ENCODE measurements at regions not wholly inside any gene's neighbourhood (a gene's known extent, or its start where the extent isn't known, plus 50 kb on each side); places are given as distances from the start of the nearest gene placed in this dataset.

- no peak for TF ChIP-seq ZNF462 (CRISPR knock-in tag; IDR thresholded peaks at IDR 0.05)
- TF ChIP-seq ZNF114 (CRISPR knock-in tag; IDR thresholded peaks at IDR 0.05): no peak
- no peak for TF ChIP-seq CREB1 (CRISPR knock-in tag; IDR thresholded peaks at IDR 0.05; ENCODE audit: low read depth)
- no peak for TF ChIP-seq ETS1 (IDR thresholded peaks at IDR 0.05)
- TF ChIP-seq EZH2 (IDR thresholded peaks at IDR 0.05; ENCODE audit: low read depth, unreplicated experiment): no peak
These were observed 276.2 kb downstream of the BRD1 start (continued) for GRCh38 chr22:49551446-49551845.

GRCh38 chr22:49550766-49551362 is 276.8 kb downstream of the BRD1 start:
- Histone ChIP-seq H3K4me2 (no peak overlapping the region), H3K36me3 (ENCODE audit: insufficient read depth) (no peaks in the 10 kb centered on the region), H3K27ac (ENCODE audit: low read depth) (no peak overlapping the region), H3K9me2 (ENCODE audit: insufficient read depth) (no peaks in the 10 kb centered on the region), H3K79me2 (replicated peaks; ENCODE audit: insufficient read depth) (no peaks in the 10 kb centered on the region), H3K4me3 (no peak overlapping the region), H2AFZ (no peak overlapping the region), H3K27me3 (ENCODE audit: insufficient read depth) (no peaks in the 10 kb centered on the region), H4K20me1 (replicated peaks; ENCODE audit: insufficient read depth) (no peaks in the 10 kb centered on the region), H3K4me1 (ENCODE audit: insufficient read depth) (no peaks in the 10 kb centered on the region), H3F3A (replicated peaks; ENCODE audit: low read depth) (no peaks in the 10 kb centered on the region)
- ATAC-seq (no peak), DNase-seq (ENCODE audit: low spot score) (no peak)
- peaks cover 12% of the 10 kb centered on the region for H3K27me3 Mint-ChIP-seq (ENCODE audit: insufficient read depth, low read depth, poor library complexity)
- H3K27ac Mint-ChIP-seq: no peak overlapping the region
- peaks cover 20% of the 10 kb centered on the region for H3K9me3 Mint-ChIP-seq
- H3K36me3 Mint-ChIP-seq (ENCODE audit: low read depth): peaks cover 13% of the 10 kb centered on the region
- H3K4me3 Mint-ChIP-seq: no peak overlapping the region
- H3K4me1 Mint-ChIP-seq: peaks cover 12% of the 10 kb centered on the region
- TF ChIP-seq EZH2phosphoT487 (IDR thresholded peaks at IDR 0.05; ENCODE audit: unreplicated experiment) (no peak), REST (IDR thresholded peaks at IDR 0.05; ENCODE audit: unreplicated experiment) (no peak), POLR2AphosphoS5 (IDR thresholded peaks at IDR 0.05; ENCODE audit: low read depth) (no peak), ZNF331 (CRISPR knock-in tag; IDR thresholded peaks at IDR 0.05; ENCODE audit: low read depth) (peak; percentile 96), NANOG (IDR thresholded peaks at IDR 0.05; ENCODE audit: borderline replicate concordance) (no peak), STAT1 (IDR thresholded peaks at IDR 0.05; ENCODE audit: unreplicated experiment) (no peak), EZH2 (IDR thresholded peaks at IDR 0.05; ENCODE audit: low read depth, unreplicated experiment) (no peak), ZNF114 (CRISPR knock-in tag; IDR thresholded peaks at IDR 0.05) (no peak), ETS1 (IDR thresholded peaks at IDR 0.05) (no peak), JUNB (IDR thresholded peaks at IDR 0.05; ENCODE audit: unreplicated experiment) (no peak), CREB1 (CRISPR knock-in tag; IDR thresholded peaks at IDR 0.05; ENCODE audit: low read depth) (no peak)

Data from GM23338 (cell line).